OCI-LY1 (cell line): ENCODE measurements at regions not wholly inside any gene's neighbourhood (a gene's known extent, or its start where the extent isn't known, plus 50 kb on each side); places are given as distances from the start of the nearest gene placed in this dataset.
"Not testable (repeated sequence)": the region's sequence is repeated elsewhere in the genome, so short reads cannot be mapped to it uniquely, and the experiment has no call there.

Experiments used
- H2AFZ ChIP-seq: fragments of 200-600 bp; sonication (generic), shearing (Covaris generic); 2 replicates; pipeline ENCODE4 v1.6.0; 2014; ENCODE audit warnings: antibody characterized with exemption, mild to moderate bottlenecking, low read length
- H3F3A ChIP-seq: fragments of 200-600 bp; sonication (generic), shearing (Covaris generic); 2 replicates; pipeline ENCODE4 v1.6.0; 2014; ENCODE audit warnings: mild to moderate bottlenecking, antibody characterized with exemption, low read length, moderate library complexity; ENCODE audit not compliant: insufficient read depth
- H3K27ac ChIP-seq: fragments of 200-600 bp; sonication (generic); 2 replicates; pipeline ENCODE4 v1.5.1; 2014; ENCODE audit warnings: low read length, mixed run types, mild to moderate bottlenecking, low read depth; ENCODE audit not compliant: poor library complexity, severe bottlenecking
- H3K27me3 ChIP-seq: fragments of 200-600 bp; sonication (generic); 2 replicates; pipeline ENCODE4 v1.6.0; 2014; ENCODE audit warnings: antibody characterized with exemption, mild to moderate bottlenecking, low read length, moderate library complexity; ENCODE audit not compliant: insufficient read depth
- H3K36me3 ChIP-seq: fragments of 200-600 bp; sonication (generic); 2 replicates; pipeline ENCODE4 v1.6.1; 2014; ENCODE audit warnings: mild to moderate bottlenecking, antibody characterized with exemption, low read length, moderate library complexity, mixed read lengths; ENCODE audit not compliant: insufficient read depth
- H3K4me1 ChIP-seq: fragments of 200-600 bp; sonication (generic); 2 replicates; pipeline ENCODE4 v1.5.1; 2014; ENCODE audit warnings: mild to moderate bottlenecking, low read length, moderate library complexity; ENCODE audit not compliant: insufficient read depth, severe bottlenecking
- H3K4me2 ChIP-seq: fragments of 200-600 bp; sonication (generic), shearing (Covaris generic); 2 replicates; pipeline ENCODE4 v1.6.1; 2014; ENCODE audit warnings: low read length
- H3K4me3 ChIP-seq: fragments of 200-600 bp; sonication (generic); 2 replicates; pipeline ENCODE4 v1.5.1; 2014; ENCODE audit warnings: low read length, low read depth, mild to moderate bottlenecking, mixed read lengths; ENCODE audit not compliant: poor library complexity, severe bottlenecking
- H3K79me2 ChIP-seq: fragments of 200-600 bp; shearing (Covaris generic); 2 replicates; pipeline ENCODE4 v1.6.1; 2016; ENCODE audit warnings: mixed run types, low read length, mixed read lengths; ENCODE audit not compliant: insufficient read depth
- H3K9ac ChIP-seq: fragments of 200-600 bp; sonication (generic), shearing (Covaris generic); 2 replicates; pipeline ENCODE4 v1.6.1; 2014; ENCODE audit warnings: mild to moderate bottlenecking, low read length, mixed read lengths
- H3K9me2 ChIP-seq: fragments of 200-600 bp; sonication (generic), shearing (Covaris generic); 2 replicates; pipeline ENCODE4 v1.6.1; 2014; ENCODE audit warnings: low read depth, mild to moderate bottlenecking, low read length, mixed read lengths
- H3K9me3 ChIP-seq: fragments of 200-600 bp; shearing (Covaris generic); 2 replicates; pipeline ENCODE4 v1.6.1; 2014; ENCODE audit warnings: low read length, mixed read lengths
- H4K20me1 ChIP-seq: fragments of 200-600 bp; sonication (generic), shearing (Covaris generic); 2 replicates; pipeline ENCODE4 v1.6.0; 2016; ENCODE audit warnings: mild to moderate bottlenecking, low read length; ENCODE audit not compliant: insufficient read depth
- CTCF ChIP-seq: fragments of 200-600 bp; sonication (generic), shearing (Covaris generic); IDR thresholded peaks from 2 replicates; pipeline ENCODE4 v1.5.1; 2017; ENCODE audit warnings: mild to moderate bottlenecking, antibody characterized with exemption, low read length, moderate library complexity, mixed read lengths
- EZH2 ChIP-seq: fragments of 200-600 bp; sonication (generic), shearing (Covaris generic); IDR thresholded peaks from 2 replicates; pipeline ENCODE4 v1.8.0; 2017; ENCODE audit warnings: borderline replicate concordance, mixed run types, mild to moderate bottlenecking, antibody characterized with exemption, low read length, moderate library complexity, mixed read lengths

GRCh38 chr3:20822251-20822650, 636.2 kb upstream of the SGO1 start:
- no peaks in the 10 kb centered on the region for H3K79me2 ChIP-seq
- H3K4me1 ChIP-seq: no peaks in the 10 kb centered on the region
- H3K4me3 ChIP-seq: no peak overlapping the region
- no peaks in the 10 kb centered on the region for H3K9me2 ChIP-seq
- no peak overlapping the region for H2AFZ ChIP-seq
- H3K9me3 ChIP-seq: no peaks in the 10 kb centered on the region
- H3K9ac ChIP-seq: no peak overlapping the region
- no peaks in the 10 kb centered on the region for H3K36me3 ChIP-seq
- H3K27me3 ChIP-seq: no peaks in the 10 kb centered on the region
- H3K4me2 ChIP-seq: no peak overlapping the region
- H3F3A ChIP-seq: no peaks in the 10 kb centered on the region
- no peaks in the 10 kb centered on the region for H4K20me1 ChIP-seq
- H3K27ac ChIP-seq: no peak overlapping the region
- TF ChIP-seq EZH2 (no peak), CTCF (no peak)

GRCh38 chr3:20820872-20821271, 634.9 kb upstream of the SGO1 start:
- H3K27me3 ChIP-seq, H3K4me1 ChIP-seq, H3K4me3 ChIP-seq, H3K9ac ChIP-seq, H3K79me2 ChIP-seq, H4K20me1 ChIP-seq, H3K9me2 ChIP-seq, H3K36me3 ChIP-seq, H3K27ac ChIP-seq, H3K4me2 ChIP-seq, H2AFZ ChIP-seq, H3F3A ChIP-seq, H3K9me3 ChIP-seq: not testable (repeated sequence)

GRCh38 chr3:20811631-20812030, 625.6 kb upstream of the SGO1 start:
- Histone ChIP-seq H3K9ac (no peak overlapping the region), H3K4me3 (no peak overlapping the region), H3K4me2 (no peak overlapping the region), H2AFZ (no peak overlapping the region), H3K27me3 (no peaks in the 10 kb centered on the region), H3K4me1 (no peaks in the 10 kb centered on the region), H3K9me3 (no peaks in the 10 kb centered on the region), H4K20me1 (no peaks in the 10 kb centered on the region), H3K9me2 (no peaks in the 10 kb centered on the region), H3F3A (no peaks in the 10 kb centered on the region), H3K27ac (no peak overlapping the region), H3K79me2 (no peaks in the 10 kb centered on the region), H3K36me3 (no peaks in the 10 kb centered on the region)
- no peak for TF ChIP-seq CTCF
- TF ChIP-seq EZH2: no peak

- Histone ChIP-seq H3K36me3 (no peaks in the 10 kb centered on the region), H3K27me3 (no peaks in the 10 kb centered on the region), H3K9me3 (no peaks in the 10 kb centered on the region), H3K27ac (no peak overlapping the region), H4K20me1 (no peaks in the 10 kb centered on the region), H3K9ac (no peak overlapping the region), H2AFZ (no peak overlapping the region), H3F3A (no peaks in the 10 kb centered on the region), H3K4me1 (no peaks in the 10 kb centered on the region), H3K4me2 (no peak overlapping the region), H3K9me2 (no peaks in the 10 kb centered on the region), H3K79me2 (no peaks in the 10 kb centered on the region), H3K4me3 (no peak overlapping the region)
- TF ChIP-seq CTCF (no peak), EZH2 (no peak)
Observed at GRCh38 chr3:20811006-20811405, 625.0 kb upstream of the SGO1 start.
